ENCODE measurements at regions not wholly inside any gene's neighbourhood (a gene's known extent, or its start where the extent isn't known, plus 50 kb on each side); places are given as distances from the start of the nearest gene placed in this dataset.

GRCh38 chr18:3328532-3328931, 66.6 kb downstream of the MYL12B start:
- TF ChIP-seq CTCF (IDR thresholded peaks at IDR 0.05; ENCODE audit: low read depth, low read length): no peak
- DNase-seq (ENCODE audit: low read depth, low spot score): no peak
- H3K4me3 ChIP-seq (ENCODE audit: low read depth, low read length): no peak overlapping the region
- in situ Hi-C loops (cut with HindIII; ENCODE audit: low sequenced_read_pairs): no loop called here

GRCh38 chr18:3329471-3329870, 67.5 kb downstream of the MYL12B start:
- in situ Hi-C loops (cut with HindIII; ENCODE audit: low sequenced_read_pairs): no loop called here
- no peak for DNase-seq (ENCODE audit: low read depth, low spot score)
- no peak overlapping the region for H3K4me3 ChIP-seq (ENCODE audit: low read depth, low read length)
- no peak for TF ChIP-seq CTCF (IDR thresholded peaks at IDR 0.05; ENCODE audit: low read depth, low read length)

- TF ChIP-seq CTCF (IDR thresholded peaks at IDR 0.05; ENCODE audit: low read depth, low read length): no peak
- DNase-seq (ENCODE audit: low read depth, low spot score): no peak
- no peak overlapping the region for H3K4me3 ChIP-seq (ENCODE audit: low read depth, low read length)
- in situ Hi-C loops (cut with HindIII; ENCODE audit: low sequenced_read_pairs): no loop called here
Measured at GRCh38 chr18:3329872-3330271, 67.9 kb downstream of the MYL12B start.

GRCh38 chr18:3330622-3331021, 68.7 kb downstream of the MYL12B start:
- no peak for DNase-seq (ENCODE audit: low read depth, low spot score)
- no peak overlapping the region for H3K4me3 ChIP-seq (ENCODE audit: low read depth, low read length)
- in situ Hi-C loops (cut with HindIII; ENCODE audit: low sequenced_read_pairs): no loop called here
- no peak for TF ChIP-seq CTCF (IDR thresholded peaks at IDR 0.05; ENCODE audit: low read depth, low read length)

- in situ Hi-C loops (cut with HindIII; ENCODE audit: low sequenced_read_pairs): no loop called here
- TF ChIP-seq CTCF (IDR thresholded peaks at IDR 0.05; ENCODE audit: low read depth, low read length): no peak
- no peak for DNase-seq (ENCODE audit: low read depth, low spot score)
- H3K4me3 ChIP-seq (ENCODE audit: low read depth, low read length): no peak overlapping the region
Measured at GRCh38 chr18:3332376-3332775, 70.4 kb downstream of the MYL12B start.

- no peak for DNase-seq (ENCODE audit: low read depth, low spot score)
- in situ Hi-C loops (cut with HindIII; ENCODE audit: low sequenced_read_pairs): no loop called here
- TF ChIP-seq CTCF (IDR thresholded peaks at IDR 0.05; ENCODE audit: low read depth, low read length): no peak
- H3K4me3 ChIP-seq (ENCODE audit: low read depth, low read length): no peak overlapping the region
Measured at GRCh38 chr18:3333056-3333720, 71.3 kb downstream of the MYL12B start.

All from astrocyte of the spinal cord (primary cell).